AG08396 (cell line): ENCODE measurements at regions not wholly inside any gene's neighbourhood (a gene's known extent, or its start where the extent isn't known, plus 50 kb on each side); places are given as distances from the start of the nearest gene placed in this dataset.

Source experiments
- DNase-seq: peaks from one replicate; pipeline ENCODE4 v3.0.0; 2012; ENCODE audit warnings: low spot score, mixed read lengths

DNA sequence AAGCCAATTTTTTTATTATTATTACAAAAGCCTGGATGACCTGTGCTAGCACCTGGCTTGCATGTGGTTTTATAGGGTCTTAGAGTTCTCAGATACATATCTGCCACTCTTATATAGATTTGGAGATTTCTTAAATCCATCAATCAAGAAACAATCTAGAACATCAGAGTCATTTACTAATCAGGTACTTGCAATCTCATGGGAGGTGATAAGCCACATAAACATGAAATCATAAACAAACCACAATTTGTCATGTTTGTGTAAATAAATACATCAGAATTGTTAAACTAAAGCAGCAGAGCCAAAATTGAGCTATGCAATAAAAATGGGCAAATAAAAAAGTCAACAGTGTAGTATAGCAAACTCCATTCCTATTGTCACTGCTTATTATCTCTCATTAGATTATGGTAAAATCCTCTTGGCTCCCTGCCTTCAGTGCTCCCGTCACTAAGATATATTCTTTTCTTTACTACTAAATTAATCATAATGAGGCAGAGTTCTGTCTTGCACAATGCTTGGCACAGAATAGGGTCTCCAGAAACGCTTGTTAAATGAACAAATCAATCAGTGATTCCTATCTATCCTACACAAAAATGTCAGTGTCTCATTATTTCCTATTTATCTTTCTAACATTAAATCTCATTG, 108.7 kb upstream of the TTC29 start:
- no peak for DNase-seq

- DNase-seq = no peak
Measured at GRCh38 chr4:147056940-147057610, 111.4 kb upstream of the TTC29 start.

DNA sequence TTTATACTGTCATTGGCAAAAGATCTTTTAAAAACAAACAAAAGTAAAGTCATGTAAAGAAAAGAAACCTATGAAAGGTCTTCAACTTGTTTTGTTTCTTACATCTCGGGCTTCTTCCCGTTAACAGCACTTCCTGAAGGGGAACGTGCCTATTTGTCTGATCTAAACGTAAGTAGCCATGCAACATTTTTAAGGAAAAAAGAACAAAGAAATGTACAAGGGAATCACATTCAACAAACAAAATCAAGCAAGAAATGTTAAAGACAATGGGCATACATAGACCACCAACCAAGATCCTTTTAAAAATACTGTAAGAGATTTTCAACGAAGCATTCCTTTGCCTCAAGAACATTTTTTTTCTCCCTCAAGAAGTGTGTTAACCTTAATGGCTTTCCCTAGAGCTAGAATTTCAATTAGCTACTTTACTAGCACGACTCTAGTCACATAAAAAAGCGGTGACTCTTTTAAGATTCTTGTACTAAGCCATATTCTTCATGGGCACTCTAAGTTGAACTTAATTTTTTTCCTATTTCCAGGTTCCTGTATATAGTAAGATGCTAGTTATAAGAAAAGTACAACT, 112.0 kb upstream of the TTC29 start:
- DNase-seq = no peak

- DNase-seq = no peak
Measured at GRCh38 chr4:147059064-147059731, 113.5 kb upstream of the TTC29 start.

DNA sequence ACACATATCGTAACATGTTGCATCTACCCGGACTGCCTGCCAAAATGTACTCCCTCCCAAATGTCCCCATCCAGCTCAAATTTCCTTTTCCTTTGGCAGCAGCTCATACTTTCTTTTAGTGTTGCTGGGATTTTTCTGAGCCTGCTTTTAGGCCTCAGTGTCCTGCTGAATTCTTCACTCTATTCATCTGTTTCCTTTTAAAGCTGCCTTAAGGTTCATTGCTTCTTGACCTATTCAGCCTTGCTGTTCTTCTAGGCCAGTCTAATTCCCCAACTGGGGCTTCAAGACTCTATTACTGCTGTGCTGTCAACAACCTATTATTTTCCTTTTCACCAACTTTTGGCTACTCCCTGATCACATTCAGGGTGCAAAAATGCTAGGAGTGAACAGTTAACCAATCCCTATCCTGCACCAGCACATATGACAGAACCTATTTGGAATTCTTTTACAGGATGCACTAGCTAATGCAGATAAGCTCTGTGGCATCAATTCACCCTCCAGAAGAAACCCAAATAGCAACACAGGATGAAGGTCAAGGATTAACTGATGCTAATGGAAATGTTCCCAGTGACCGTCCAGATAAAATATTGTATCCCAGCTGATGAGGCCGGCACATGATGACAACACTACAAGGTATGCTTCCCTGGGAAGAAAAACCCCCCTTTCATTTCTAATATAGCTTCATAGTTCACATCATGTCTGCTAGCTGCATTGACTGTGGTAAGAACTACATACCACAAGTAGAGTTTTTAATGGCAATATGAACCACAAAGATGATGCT, 114.7 kb upstream of the TTC29 start:
- DNase-seq = no peak

DNA sequence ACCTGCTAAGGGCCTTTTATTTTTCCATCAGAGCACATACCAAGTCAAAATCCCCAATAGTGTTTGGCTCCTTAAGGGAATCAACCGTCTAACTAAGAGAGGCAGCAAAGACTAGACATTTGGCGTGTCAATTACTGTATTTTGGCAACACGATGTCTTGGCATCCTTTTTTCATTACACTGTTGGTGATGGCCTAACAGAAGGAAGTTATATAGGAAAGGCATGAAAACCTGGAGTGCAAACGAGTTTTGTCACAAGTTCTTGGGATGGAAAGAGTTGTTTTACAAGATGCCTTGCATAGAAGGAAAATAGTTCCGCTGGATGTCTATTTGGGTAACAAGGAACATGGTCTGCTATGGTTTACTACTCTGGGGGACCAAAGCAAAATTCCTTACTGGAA, 119.2 kb upstream of the TTC29 start:
- no peak for DNase-seq

- DNase-seq = no peak
Measured at GRCh38 chr4:147068564-147068963, 122.9 kb upstream of the TTC29 start.

DNA sequence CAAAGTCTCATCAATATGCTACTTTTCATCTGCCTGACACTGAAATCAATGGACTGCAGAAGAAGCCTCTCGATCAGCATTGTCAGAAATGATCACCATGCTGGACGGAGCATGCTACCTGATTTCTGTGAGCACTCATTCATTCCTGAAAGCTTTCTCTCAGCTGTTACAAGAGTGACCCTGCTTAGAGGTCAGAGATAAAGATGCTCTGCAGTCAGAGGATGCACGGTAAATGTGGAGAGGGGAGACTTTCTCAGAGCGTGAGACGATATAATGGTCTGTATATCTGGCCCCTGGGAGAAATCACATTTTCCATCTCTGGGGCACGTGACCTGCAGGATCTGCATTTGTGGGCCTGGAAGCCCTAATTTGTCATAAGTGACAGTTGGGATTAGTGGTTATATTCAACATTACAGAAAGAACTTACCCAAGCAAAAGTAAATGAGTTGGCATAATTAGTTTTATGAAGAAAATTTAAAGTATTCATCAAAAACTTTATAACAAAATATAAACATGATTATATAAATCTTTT, 125.6 kb upstream of the TTC29 start:
- DNase-seq = no peak

- DNase-seq = no peak
Measured at GRCh38 chr4:147076179-147076578, 130.5 kb upstream of the TTC29 start.

GRCh38 chr4:147076728-147077127, 131.1 kb upstream of the TTC29 start:
- no peak for DNase-seq

GRCh38 chr4:147078362-147078761, 132.7 kb upstream of the TTC29 start:
- DNase-seq = no peak

DNA sequence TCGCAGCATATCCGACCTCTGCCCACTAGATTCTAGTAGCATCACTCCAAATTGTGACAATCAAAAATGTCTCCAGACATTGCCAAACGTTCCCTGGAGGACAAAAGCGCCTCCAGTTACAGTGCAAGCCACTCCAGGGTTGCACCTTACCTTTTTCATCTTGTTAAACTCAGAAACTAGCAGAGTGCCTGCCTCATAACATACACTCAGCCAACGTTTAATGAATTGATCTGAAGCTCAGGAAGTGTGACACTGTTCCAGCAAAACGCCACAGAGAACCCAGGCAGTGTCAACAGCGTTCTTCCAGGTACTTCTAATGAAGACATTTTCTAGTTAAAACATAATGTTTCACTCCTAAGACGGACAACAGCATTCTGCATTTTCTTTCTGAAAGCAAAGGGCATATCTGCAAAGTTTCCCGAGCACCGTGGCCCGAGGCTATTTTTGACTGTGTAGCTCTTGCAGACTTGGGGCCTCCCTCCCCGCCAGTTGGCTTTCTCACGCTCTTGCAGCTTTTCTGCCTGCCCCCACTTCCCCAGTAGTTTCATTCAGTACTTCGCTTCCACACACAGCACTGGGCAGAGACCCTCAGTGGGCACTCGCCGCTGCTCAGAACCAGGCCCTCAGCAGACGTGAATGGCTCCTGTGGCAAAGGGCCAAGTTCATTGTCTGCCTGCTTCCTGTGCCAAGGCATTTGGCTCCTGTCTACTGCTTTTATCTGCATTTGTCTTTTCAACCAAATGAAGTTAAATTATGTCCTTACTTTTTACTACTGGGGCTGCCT, 133.4 kb upstream of the TTC29 start:
- DNase-seq = no peak

DNA sequence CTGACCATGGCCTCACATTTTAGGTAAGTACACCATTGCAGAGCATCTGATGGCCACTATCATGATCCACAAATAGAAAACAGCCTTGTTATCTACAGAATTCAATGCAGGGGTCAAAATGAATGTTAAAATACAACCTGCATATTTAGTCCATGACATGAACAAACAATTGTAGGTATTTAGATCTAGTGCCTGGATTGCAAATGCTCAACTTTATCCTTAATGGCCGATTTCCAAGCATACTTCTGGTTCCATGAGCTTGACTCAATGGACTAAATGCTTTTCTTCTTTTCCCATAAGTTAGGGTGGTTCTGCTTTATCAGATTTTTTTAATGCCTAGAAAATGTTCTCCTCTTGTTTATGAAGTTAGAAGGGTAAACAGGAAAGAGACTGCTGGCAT, 139.2 kb upstream of the TTC29 start:
- DNase-seq = no peak

- DNase-seq = no peak
Measured at GRCh38 chr4:147085781-147086180, 140.1 kb upstream of the TTC29 start.

GRCh38 chr4:147088146-147088545, 142.5 kb upstream of the TTC29 start:
- DNase-seq = no peak

DNA sequence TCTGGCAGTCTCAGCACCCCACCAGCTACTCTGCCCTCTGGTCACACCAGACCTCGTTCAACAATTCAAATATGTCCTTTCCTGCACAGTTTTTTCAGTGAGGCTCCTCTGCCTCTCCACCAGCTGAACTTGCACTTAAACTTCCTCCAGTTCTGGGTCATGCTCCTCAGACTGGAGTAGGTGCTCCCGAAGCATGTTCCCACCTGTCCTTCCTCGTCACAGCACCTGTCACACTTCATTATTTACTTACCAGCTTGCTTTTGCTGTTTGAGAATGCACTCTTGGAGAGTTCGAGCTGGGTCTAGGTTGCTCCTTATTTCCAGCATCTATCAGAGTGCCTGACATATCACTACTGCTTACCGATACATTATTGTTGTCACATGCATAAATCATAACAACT, 144.8 kb upstream of the TTC29 start:
- no peak for DNase-seq

DNA sequence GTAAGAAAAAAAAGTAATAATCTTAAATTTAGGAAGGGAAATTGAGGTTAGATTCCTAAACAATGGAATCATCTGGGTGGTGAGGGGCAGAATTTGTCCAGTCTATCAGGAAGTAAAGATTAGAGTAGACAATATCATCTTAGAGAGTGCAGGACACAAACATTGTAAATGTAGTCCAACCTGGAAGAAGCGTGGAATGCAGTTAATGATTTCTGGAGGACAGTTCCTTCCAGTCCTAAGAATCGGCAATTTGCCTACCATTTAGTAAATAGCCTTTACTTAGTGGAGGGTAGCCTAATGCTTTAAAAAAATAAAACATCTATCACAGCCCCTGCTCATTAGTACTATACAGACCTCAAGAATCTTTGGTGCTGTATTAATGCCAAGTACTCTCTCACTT, 147.5 kb upstream of the TTC29 start:
- no peak for DNase-seq

DNA sequence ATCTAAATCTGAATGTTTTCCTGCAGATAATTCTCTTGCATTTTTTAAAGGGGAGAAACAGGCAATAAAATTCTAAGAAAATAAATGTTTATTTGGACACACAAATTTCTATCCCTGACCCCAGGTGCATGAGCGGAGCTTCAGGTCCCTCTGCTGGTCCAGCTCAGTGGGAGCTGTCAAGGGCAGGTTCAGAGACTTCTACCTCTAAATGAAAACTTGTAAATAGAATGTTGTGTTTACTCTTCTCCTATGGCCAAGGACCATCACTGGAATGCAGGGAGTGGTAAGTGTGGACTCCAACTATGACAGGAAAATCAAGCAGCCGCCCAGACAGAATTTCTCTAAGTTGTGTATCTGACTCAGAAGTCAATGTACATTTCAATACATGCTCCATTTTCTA, 148.6 kb upstream of the TTC29 start:
- no peak for DNase-seq

- no peak for DNase-seq
Measured at GRCh38 chr4:147096667-147097604, 151.3 kb upstream of the TTC29 start.

- no peak for DNase-seq
Measured at GRCh38 chr4:147101678-147102077, 156.0 kb upstream of the TTC29 start.
